ENCODE measurements at regions not wholly inside any gene's neighbourhood (a gene's known extent, or its start where the extent isn't known, plus 50 kb on each side); places are given as distances from the start of the nearest gene placed in this dataset.
"Not testable (repeated sequence)": the region's sequence is repeated elsewhere in the genome, so short reads cannot be mapped to it uniquely, and the experiment has no call there.

DNA sequence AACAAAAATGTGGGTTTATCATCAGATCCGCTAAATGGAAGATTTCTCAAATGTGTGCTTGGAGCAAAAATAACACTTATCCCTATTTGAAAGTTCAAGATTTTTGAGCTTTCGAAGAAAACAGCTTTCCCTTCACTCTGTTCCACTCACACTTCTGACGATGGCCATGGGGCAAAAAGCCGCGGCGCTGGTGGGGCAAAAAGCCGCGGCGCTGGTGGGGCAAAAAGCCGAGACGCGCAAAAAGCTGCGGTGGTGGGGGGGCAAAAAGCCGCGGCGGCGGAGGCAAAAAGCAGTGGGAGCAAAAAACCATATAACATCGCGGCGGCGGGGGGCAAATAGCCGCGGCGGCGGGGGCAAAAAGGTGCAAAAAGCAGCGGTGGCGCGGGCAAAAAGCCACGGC lies 1631.5 kb downstream of the RPIA start:
- not testable (repeated sequence) for DNase-seq

DNA sequence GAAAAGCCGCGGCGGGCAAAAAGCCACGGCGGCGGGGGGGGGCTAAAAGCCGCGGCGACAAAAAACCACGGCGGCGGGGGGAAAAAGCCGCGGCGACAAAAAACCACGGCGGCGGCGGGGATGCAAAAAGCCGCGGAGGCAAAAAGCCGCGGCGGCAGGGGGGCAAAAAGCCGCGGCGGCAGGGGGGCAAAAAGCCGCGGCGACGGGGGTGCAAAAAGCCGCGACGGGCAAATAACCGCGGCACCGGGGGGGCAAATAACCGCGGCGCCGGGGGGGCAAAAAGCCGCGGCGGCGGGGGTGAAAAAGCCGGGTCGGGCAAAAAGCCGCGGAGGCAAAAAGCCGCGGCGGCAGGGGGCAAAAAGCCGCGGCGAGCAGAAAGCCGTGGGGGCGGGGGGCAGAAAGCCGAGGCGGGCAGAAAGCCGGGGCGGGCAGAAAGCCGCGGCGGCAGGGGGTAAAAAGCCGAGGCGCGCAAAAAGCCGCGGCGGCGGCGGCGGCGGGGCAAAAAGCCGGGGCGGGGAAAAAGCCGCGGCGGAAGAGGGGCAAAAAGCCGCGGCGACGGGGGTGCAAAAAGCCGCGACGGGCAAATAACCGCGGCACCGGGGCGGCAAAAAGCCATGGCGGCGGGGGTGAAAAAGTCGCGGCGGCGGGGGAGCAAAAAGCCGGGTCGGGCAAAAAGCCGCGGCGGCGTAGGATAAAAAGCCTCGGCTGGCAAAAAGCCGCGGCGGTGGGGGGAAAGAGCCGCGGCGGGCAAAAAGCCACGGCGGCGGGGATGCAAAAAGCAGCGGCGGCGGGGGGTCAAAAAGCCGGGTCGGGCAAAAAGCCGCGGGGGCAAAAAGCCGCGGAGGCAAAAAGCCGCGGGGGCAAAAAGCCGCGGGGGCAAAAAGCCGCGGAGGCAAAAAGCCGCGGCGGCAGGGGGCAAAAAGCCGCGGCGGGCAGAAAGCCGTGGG lies 1632.4 kb downstream of the RPIA start:
- not testable (repeated sequence) for DNase-seq

DNA sequence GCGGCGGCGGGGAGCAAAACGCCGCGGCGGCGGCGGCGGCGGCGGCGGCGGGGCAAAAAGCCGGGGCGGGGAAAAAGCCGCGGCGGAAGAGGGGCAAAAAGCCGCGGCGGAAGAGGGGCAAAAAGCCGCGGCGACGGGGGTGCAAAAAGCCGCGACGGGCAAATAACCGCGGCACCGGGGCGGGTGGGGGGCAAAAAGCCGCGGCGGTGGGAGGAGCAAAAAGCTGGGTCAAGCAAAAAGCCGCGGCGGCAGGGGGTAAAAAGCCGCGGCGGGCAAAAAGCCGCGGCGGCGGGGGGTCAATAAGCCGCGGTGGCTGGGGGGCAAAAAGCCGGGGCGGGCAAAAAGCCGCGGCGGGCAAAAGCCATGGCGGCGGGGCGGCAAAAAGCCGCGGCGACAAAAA lies 1633.2 kb downstream of the RPIA start:
- DNase-seq = not testable (repeated sequence)

DNA sequence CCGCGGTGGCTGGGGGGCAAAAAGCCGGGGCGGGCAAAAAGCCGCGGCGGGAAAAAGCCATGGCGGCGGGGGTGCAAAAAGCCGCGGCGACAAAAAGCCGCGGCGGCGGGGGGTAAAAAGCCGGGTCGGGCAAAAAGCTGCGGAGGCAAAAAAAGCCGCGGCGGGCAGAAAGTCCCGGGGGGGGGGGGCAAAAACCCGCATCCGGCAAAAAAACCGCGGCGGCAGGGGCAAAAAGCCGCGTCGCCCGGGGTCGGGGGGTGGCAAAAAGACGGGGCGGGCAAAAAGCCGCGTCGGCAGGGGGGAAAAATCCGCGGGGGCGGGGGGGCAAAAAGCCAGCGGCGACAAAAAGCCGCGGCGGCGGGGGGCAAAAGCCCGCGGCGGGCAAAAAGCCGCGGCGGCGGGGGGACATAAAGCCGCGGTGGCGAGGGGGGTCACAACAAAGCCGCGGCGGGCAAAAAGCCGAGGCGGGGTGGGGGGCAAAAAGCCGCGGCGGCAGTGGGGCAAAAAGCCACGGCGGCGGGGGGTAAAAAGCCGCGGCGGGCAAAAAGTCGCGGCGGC lies 1634.4 kb downstream of the RPIA start:
- not testable (repeated sequence) for DNase-seq

DNA sequence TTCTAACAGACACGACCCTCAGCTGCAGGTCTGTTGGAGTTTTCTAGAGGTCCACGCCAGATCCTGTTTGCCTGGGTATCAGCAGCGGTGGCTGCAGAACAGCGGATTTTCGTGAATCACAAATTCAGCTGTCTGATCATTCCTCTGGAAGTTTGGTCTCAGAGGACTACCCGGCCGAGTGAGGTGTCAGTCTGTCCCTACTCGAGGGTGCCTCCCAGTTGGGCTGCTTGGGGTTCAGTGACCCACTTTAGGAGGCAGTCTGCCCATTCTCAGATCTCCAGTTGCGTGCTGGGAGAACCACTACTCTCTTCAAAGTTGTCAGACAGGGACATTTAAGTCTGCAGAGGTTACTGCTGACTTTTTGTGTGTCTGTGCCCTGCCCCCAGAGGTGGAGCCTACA lies 1664.1 kb downstream of the RPIA start:
- DNase-seq = not testable (repeated sequence)

DNA sequence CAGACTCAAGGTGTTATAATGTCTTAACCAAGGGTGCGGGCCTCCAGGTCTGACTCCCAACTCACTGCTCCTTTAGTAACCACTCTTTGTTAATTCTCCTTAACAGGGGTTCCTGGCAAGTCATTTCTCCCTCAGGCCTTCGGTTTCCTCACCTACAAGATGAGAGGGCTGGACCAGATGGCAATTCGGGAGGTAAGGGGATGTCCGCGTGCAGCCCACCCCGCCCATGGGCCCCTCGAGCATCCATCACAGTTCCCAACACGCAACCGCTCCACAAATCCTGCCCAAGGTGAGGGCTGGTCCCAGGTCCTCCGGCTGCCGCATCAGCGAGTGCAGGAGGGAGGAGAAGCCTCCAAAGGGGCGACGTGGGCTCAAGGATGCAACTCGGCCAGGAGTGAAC lies 1667.9 kb downstream of the RPIA start:
- DNase-seq = not testable (repeated sequence)

DNA sequence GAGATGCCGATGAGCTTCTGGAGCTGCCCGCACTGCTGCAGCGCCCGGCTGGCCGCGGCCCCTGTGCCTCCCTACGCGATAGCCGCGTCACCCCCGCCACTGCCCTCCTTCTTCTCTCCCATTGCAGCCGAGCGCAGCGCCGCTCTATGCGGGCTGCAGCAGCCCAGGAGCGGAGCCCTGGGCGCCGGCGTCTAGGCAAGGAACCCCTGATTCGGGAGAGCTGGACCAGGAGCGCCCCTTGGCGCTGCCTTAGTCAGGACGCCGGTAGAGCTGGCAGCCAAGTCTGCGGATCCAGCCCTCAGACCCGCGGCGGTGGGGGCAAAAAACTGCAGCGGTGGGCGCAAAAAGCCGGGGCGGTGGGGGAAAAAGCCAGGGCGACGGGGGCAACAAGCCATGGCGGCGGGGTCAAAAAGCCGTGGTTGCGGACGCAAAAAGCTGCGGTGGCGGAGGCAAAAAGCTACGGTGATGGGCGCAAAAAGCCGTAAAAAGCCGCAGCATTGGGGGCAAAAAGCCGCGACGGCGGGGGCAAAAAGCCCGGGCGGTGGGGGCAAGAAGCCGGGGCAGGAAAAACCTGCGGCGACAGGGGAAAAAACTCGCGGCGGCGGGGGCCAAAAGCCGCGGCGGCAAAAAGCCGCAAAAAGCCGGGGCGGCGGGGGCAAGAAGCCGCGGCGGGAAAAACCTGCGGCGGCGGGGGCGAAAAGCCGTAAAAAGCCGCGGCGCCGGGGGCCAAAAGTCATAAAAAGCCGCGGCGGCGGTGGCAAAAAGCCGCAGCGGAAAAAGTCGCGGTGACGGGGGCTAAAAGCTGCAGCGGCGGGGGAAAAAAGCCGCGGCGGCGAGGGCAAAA lies 1668.6 kb downstream of the RPIA start:
- DNase-seq = not testable (repeated sequence)

DNA sequence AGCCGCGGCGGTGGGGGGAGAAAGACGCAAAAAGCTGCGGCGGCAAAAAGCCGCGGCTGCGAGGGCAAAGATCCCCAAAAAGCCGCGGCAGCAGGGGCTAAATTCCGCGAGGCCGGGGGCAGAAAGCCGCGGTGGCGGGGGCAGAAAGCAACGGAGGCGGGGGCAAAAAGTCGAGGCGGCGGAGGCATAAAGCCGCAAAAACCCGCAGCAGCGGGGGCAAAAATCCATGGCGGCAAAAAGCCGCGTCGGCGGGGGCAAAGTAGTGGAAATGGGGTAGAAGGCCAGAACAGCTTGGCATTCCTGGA lies 1669.2 kb downstream of the RPIA start:
- not testable (repeated sequence) for DNase-seq
